Activated CD4-positive, alpha-beta T cell treated with anti-CD3 and anti-CD28 coated beads, Interleukin-2, amount 50 U/mL, for 1 hour (primary cell): ENCODE measurements at regions not wholly inside any gene's neighbourhood (a gene's known extent, or its start where the extent isn't known, plus 50 kb on each side); places are given as distances from the start of the nearest gene placed in this dataset.
"Not testable (repeated sequence)": the region's sequence is repeated elsewhere in the genome, so short reads cannot be mapped to it uniquely, and the experiment has no call there.

Experiments
- DNase-seq: peaks from one replicate; pipeline ENCODE4 v3.0.0-alpha.2; 2020

- DNase-seq: not testable (repeated sequence)
Observed at GRCh38 chr17:77562361-77562760, 396.1 kb upstream of the TNRC6C start.

GRCh38 chr17:77563439-77564102 lies 394.9 kb upstream of the TNRC6C start:
- DNase-seq: no peak

- DNase-seq: no peak
Observed at GRCh38 chr17:77564278-77564920, 394.1 kb upstream of the TNRC6C start.

- DNase-seq: no peak
Observed at GRCh38 chr17:77565166-77565565, 393.3 kb upstream of the TNRC6C start.

GRCh38 chr17:77566151-77566550 lies 392.4 kb upstream of the TNRC6C start:
- no peak for DNase-seq

GRCh38 chr17:77566566-77567138 lies 391.9 kb upstream of the TNRC6C start:
- no peak for DNase-seq

GRCh38 chr17:77568540-77568939 lies 390.0 kb upstream of the TNRC6C start:
- DNase-seq: no peak

- no peak for DNase-seq
Observed at GRCh38 chr17:77569846-77570564, 388.5 kb upstream of the TNRC6C start.

GRCh38 chr17:77570565-77570898 lies 388.0 kb upstream of the TNRC6C start:
- DNase-seq: no peak

- peak; percentile 6 for DNase-seq
Observed at GRCh38 chr17:77571155-77571981, 387.1 kb upstream of the TNRC6C start.

GRCh38 chr17:77572065-77572601 lies 386.4 kb upstream of the TNRC6C start:
- no peak for DNase-seq

GRCh38 chr17:77572851-77573250 lies 385.7 kb upstream of the TNRC6C start:
- no peak for DNase-seq

GRCh38 chr17:77577491-77577890 lies 381.0 kb upstream of the TNRC6C start:
- no peak for DNase-seq

- DNase-seq: no peak
Observed at GRCh38 chr17:77579131-77579530, 379.4 kb upstream of the TNRC6C start.

GRCh38 chr17:77579682-77580081 lies 378.8 kb upstream of the TNRC6C start:
- DNase-seq: no peak

GRCh38 chr17:77580531-77581270 lies 377.8 kb upstream of the TNRC6C start:
- no peak for DNase-seq

GRCh38 chr17:77581480-77581879 lies 377.0 kb upstream of the TNRC6C start:
- DNase-seq: no peak

GRCh38 chr17:77585142-77585860 lies 373.2 kb upstream of the TNRC6C start:
- no peak for DNase-seq

- DNase-seq: no peak
Observed at GRCh38 chr17:77590951-77591735, 367.4 kb upstream of the TNRC6C start.

GRCh38 chr17:77592106-77592865 lies 366.2 kb upstream of the TNRC6C start:
- no peak for DNase-seq
